HG02973 (cell line): ENCODE measurements at regions not wholly inside any gene's neighbourhood (a gene's known extent, or its start where the extent isn't known, plus 50 kb on each side); places are given as distances from the start of the nearest gene placed in this dataset.

Experiments used
- ATAC-seq: cut with Tn5 transposase; IDR thresholded peaks from one replicate; pipeline ENCODE4 v1.9.1; 2021; ENCODE audit warnings: moderate library complexity; ENCODE audit not compliant: unreplicated experiment

- ATAC-seq = no peak
Observed at GRCh38 chr9:10674586-10674985, 61.8 kb upstream of the PTPRD start.

- ATAC-seq = no peak
Observed at GRCh38 chr9:10678010-10678409, 65.2 kb upstream of the PTPRD start.

GRCh38 chr9:10678790-10679189, 66.0 kb upstream of the PTPRD start:
- no peak for ATAC-seq

- no peak for ATAC-seq
Observed at GRCh38 chr9:10686943-10687342, 74.1 kb upstream of the PTPRD start.

GRCh38 chr9:10690546-10690945, 77.7 kb upstream of the PTPRD start:
- no peak for ATAC-seq

- ATAC-seq = no peak
Observed at GRCh38 chr9:10697044-10697443, 84.2 kb upstream of the PTPRD start.

GRCh38 chr9:10700291-10700690, 87.5 kb upstream of the PTPRD start:
- no peak for ATAC-seq

- no peak for ATAC-seq
Observed at GRCh38 chr9:10700915-10701314, 88.1 kb upstream of the PTPRD start.

GRCh38 chr9:10701906-10702305, 89.1 kb upstream of the PTPRD start:
- no peak for ATAC-seq

- ATAC-seq = no peak
Observed at GRCh38 chr9:10703139-10703538, 90.3 kb upstream of the PTPRD start.

GRCh38 chr9:10704720-10705119, 91.9 kb upstream of the PTPRD start:
- ATAC-seq = no peak

- no peak for ATAC-seq
Observed at GRCh38 chr9:10705383-10705782, 92.6 kb upstream of the PTPRD start.

- no peak for ATAC-seq
Observed at GRCh38 chr9:10706788-10707187, 94.0 kb upstream of the PTPRD start.

- ATAC-seq = no peak
Observed at GRCh38 chr9:10721301-10721700, 108.5 kb upstream of the PTPRD start.

GRCh38 chr9:10729213-10729612, 116.4 kb upstream of the PTPRD start:
- ATAC-seq = no peak

- no peak for ATAC-seq
Observed at GRCh38 chr9:10744669-10745068, 131.9 kb upstream of the PTPRD start.

GRCh38 chr9:10753474-10753873, 140.7 kb upstream of the PTPRD start:
- ATAC-seq = no peak

GRCh38 chr9:10764481-10764880, 151.7 kb upstream of the PTPRD start:
- ATAC-seq = no peak

- ATAC-seq = no peak
Observed at GRCh38 chr9:10773136-10773535, 160.3 kb upstream of the PTPRD start.

- ATAC-seq = no peak
Observed at GRCh38 chr9:10774051-10774450, 161.2 kb upstream of the PTPRD start.

GRCh38 chr9:10785255-10785654, 172.5 kb upstream of the PTPRD start:
- ATAC-seq = no peak

GRCh38 chr9:10793306-10793705, 180.5 kb upstream of the PTPRD start:
- no peak for ATAC-seq

- no peak for ATAC-seq
Observed at GRCh38 chr9:10804486-10804885, 191.7 kb upstream of the PTPRD start.

GRCh38 chr9:10806868-10807267, 194.1 kb upstream of the PTPRD start:
- ATAC-seq = no peak
